ENCODE measurements at regions not wholly inside any gene's neighbourhood (a gene's known extent, or its start where the extent isn't known, plus 50 kb on each side); places are given as distances from the start of the nearest gene placed in this dataset.

DNA sequence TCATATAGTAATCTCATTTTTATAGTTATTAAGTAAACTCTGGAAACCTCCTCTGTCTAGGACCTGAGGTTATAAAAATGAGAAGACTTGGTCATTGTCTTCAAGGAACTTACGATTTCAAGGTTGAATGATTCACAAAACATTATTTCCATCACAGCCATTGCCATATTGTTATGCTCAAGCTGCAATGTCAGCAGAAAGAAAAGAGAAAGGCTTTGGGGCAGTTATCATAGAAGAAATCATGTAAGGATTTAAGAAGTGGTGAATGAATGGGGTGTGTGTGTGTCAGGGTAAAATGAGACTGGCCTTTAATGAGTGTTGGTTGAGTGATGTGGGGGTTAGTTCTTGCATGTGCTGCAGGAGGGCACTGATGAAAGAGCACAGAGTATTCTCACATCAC, 346.8 kb downstream of the SQOR start:
- TF ChIP-seq, protein P1, sequence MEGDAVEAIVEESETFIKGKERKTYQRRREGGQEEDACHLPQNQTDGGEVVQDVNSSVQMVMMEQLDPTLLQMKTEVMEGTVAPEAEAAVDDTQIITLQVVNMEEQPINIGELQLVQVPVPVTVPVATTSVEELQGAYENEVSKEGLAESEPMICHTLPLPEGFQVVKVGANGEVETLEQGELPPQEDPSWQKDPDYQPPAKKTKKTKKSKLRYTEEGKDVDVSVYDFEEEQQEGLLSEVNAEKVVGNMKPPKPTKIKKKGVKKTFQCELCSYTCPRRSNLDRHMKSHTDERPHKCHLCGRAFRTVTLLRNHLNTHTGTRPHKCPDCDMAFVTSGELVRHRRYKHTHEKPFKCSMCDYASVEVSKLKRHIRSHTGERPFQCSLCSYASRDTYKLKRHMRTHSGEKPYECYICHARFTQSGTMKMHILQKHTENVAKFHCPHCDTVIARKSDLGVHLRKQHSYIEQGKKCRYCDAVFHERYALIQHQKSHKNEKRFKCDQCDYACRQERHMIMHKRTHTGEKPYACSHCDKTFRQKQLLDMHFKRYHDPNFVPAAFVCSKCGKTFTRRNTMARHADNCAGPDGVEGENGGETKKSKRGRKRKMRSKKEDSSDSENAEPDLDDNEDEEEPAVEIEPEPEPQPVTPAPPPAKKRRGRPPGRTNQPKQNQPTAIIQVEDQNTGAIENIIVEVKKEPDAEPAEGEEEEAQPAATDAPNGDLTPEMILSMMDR (IDR thresholded peaks at IDR 0.05; ENCODE audit: control extremely low read depth in 1 of 3, insufficient read depth in 1 of 3, low read depth in 1 of 3, low read length in 3 of 3): no peak
- TF ChIP-seq RNF2 (IDR thresholded peaks at IDR 0.05; ENCODE audit: borderline replicate concordance, low read depth, low read length, missing control alignments, poor library complexity, severe bottlenecking) (no peak), POLR2A (IDR thresholded peaks at IDR 0.05; ENCODE audit: control extremely low read depth in 1 of 2, low read depth in 2 of 2, low read length in 2 of 2) (no peak), SP2 (IDR thresholded peaks at IDR 0.05; ENCODE audit: low read length) (no peak), KDM5A (IDR thresholded peaks at IDR 0.05; ENCODE audit: low read length) (no peak), CBX8 (IDR thresholded peaks at IDR 0.05; ENCODE audit: borderline replicate concordance, low read depth, low read length) (no peak), SUZ12 (IDR thresholded peaks at IDR 0.05; ENCODE audit: low read length) (no peak), TBP (IDR thresholded peaks at IDR 0.05; ENCODE audit: low read depth, low read length) (no peak), POLR2AphosphoS5 (IDR thresholded peaks at IDR 0.05; ENCODE audit: low read depth, low read length) (no peak), SP4 (IDR thresholded peaks at IDR 0.05; ENCODE audit: low read length) (no peak), TAF1 (IDR thresholded peaks at IDR 0.05; ENCODE audit: low read depth, low read length) (no peak), RAD21 (IDR thresholded peaks at IDR 0.05 in 1 of 2, conservative IDR thresholded peaks at IDR 0.05 in 1 of 2; ENCODE audit: low read depth in 2 of 2, low read length in 2 of 2) (no peak), HDAC6 (IDR thresholded peaks at IDR 0.05; ENCODE audit: low read depth, low read length) (no peak)
- TF ChIP-seq, protein P2, sequence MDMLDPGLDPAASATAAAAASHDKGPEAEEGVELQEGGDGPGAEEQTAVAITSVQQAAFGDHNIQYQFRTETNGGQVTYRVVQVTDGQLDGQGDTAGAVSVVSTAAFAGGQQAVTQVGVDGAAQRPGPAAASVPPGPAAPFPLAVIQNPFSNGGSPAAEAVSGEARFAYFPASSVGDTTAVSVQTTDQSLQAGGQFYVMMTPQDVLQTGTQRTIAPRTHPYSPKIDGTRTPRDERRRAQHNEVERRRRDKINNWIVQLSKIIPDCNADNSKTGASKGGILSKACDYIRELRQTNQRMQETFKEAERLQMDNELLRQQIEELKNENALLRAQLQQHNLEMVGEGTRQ (IDR thresholded peaks at IDR 0.05; ENCODE audit: low read length): no peak

Measured in H1 (cell line).